ENCODE measurements at regions not wholly inside any gene's neighbourhood (a gene's known extent, or its start where the extent isn't known, plus 50 kb on each side); places are given as distances from the start of the nearest gene placed in this dataset.

DNA sequence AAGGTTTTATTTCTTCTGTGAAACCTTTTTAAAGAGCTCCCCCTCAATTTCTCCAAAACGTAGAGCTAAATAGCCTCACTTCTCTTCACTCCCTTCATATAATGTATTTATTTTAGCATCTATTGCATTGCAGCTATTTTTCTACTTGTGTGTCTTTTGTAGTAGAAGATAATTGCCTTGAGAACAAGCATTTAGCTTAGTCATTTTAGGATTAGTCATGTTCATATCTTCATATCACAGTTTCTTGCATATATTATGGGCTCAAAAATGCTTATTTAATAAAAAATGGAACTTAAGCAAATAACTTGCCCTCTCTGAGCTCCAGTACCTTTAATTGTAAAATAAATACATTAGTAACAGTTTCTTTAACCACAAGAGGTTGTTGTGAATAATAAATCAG lies 72.1 kb upstream of the SPANXC start (continued):
- no peak for TF ChIP-seq BRF1 (IDR thresholded peaks at IDR 0.05; ENCODE audit: borderline replicate concordance, extremely low read depth, insufficient read length)
- TF ChIP-seq CBFA2T3 (IDR thresholded peaks at IDR 0.05): no peak
- TF ChIP-seq, protein P1, sequence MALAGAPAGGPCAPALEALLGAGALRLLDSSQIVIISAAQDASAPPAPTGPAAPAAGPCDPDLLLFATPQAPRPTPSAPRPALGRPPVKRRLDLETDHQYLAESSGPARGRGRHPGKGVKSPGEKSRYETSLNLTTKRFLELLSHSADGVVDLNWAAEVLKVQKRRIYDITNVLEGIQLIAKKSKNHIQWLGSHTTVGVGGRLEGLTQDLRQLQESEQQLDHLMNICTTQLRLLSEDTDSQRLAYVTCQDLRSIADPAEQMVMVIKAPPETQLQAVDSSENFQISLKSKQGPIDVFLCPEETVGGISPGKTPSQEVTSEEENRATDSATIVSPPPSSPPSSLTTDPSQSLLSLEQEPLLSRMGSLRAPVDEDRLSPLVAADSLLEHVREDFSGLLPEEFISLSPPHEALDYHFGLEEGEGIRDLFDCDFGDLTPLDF (CRISPR knock-in tag; IDR thresholded peaks at IDR 0.05): no peak
- no peak for TF ChIP-seq EP400 (IDR thresholded peaks at IDR 0.05)
- TF ChIP-seq, protein P2, sequence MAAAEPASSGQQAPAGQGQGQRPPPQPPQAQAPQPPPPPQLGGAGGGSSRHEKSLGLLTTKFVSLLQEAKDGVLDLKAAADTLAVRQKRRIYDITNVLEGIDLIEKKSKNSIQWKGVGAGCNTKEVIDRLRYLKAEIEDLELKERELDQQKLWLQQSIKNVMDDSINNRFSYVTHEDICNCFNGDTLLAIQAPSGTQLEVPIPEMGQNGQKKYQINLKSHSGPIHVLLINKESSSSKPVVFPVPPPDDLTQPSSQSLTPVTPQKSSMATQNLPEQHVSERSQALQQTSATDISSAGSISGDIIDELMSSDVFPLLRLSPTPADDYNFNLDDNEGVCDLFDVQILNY (CRISPR knock-in tag; IDR thresholded peaks at IDR 0.05): no peak
- TF ChIP-seq CCAR2 (IDR thresholded peaks at IDR 0.05; ENCODE audit: low read depth, low read length): no peak
- TF ChIP-seq, protein P3, sequence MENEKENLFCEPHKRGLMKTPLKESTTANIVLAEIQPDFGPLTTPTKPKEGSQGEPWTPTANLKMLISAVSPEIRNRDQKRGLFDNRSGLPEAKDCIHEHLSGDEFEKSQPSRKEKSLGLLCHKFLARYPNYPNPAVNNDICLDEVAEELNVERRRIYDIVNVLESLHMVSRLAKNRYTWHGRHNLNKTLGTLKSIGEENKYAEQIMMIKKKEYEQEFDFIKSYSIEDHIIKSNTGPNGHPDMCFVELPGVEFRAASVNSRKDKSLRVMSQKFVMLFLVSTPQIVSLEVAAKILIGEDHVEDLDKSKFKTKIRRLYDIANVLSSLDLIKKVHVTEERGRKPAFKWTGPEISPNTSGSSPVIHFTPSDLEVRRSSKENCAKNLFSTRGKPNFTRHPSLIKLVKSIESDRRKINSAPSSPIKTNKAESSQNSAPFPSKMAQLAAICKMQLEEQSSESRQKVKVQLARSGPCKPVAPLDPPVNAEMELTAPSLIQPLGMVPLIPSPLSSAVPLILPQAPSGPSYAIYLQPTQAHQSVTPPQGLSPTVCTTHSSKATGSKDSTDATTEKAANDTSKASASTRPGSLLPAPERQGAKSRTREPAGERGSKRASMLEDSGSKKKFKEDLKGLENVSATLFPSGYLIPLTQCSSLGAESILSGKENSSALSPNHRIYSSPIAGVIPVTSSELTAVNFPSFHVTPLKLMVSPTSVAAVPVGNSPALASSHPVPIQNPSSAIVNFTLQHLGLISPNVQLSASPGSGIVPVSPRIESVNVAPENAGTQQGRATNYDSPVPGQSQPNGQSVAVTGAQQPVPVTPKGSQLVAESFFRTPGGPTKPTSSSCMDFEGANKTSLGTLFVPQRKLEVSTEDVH (IDR thresholded peaks at IDR 0.05; ENCODE audit: low read depth, partially characterized antibody): no peak
- TF ChIP-seq, protein P4, sequence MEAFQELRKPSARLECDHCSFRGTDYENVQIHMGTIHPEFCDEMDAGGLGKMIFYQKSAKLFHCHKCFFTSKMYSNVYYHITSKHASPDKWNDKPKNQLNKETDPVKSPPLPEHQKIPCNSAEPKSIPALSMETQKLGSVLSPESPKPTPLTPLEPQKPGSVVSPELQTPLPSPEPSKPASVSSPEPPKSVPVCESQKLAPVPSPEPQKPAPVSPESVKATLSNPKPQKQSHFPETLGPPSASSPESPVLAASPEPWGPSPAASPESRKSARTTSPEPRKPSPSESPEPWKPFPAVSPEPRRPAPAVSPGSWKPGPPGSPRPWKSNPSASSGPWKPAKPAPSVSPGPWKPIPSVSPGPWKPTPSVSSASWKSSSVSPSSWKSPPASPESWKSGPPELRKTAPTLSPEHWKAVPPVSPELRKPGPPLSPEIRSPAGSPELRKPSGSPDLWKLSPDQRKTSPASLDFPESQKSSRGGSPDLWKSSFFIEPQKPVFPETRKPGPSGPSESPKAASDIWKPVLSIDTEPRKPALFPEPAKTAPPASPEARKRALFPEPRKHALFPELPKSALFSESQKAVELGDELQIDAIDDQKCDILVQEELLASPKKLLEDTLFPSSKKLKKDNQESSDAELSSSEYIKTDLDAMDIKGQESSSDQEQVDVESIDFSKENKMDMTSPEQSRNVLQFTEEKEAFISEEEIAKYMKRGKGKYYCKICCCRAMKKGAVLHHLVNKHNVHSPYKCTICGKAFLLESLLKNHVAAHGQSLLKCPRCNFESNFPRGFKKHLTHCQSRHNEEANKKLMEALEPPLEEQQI (IDR thresholded peaks at IDR 0.05): no peak
- TF ChIP-seq, protein P5, sequence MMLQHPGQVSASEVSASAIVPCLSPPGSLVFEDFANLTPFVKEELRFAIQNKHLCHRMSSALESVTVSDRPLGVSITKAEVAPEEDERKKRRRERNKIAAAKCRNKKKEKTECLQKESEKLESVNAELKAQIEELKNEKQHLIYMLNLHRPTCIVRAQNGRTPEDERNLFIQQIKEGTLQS (IDR thresholded peaks at IDR 0.05): no peak
- TF ChIP-seq, protein P5 (CRISPR knock-in tag; conservative IDR thresholded peaks at IDR 0.05): no peak

All from K562 (cell line).